Activated CD8-positive, alpha-beta T cell treated with anti-CD3 and anti-CD28 coated beads for 36 hours (primary cell): ENCODE measurements at regions not wholly inside any gene's neighbourhood (a gene's known extent, or its start where the extent isn't known, plus 50 kb on each side); places are given as distances from the start of the nearest gene placed in this dataset.

Experiments
- ATAC-seq: fragments of 200-7000 bp; cut with Tn5 transposase; one replicate; pipeline ENCODE4 v1.10.0; 2021; ENCODE audit warnings: mild to moderate bottlenecking, moderate library complexity
- CTCF ChIA-PET: fragments of 350-600 bp; sonication (Branson Sonifier 250); formaldehyde crosslinking; loops from one replicate; lab custom pipeline; 2021; ENCODE audit warnings: antibody characterized with exemption; lab: Charles Lee
- POLR2A ChIA-PET: fragments of 350-600 bp; sonication (Branson Sonifier 250); formaldehyde crosslinking; loops from one replicate; lab custom pipeline; 2021; ENCODE audit warnings: antibody characterized with exemption; lab: Charles Lee
- DNase-seq: peaks from one replicate; pipeline ENCODE4 v3.0.0-alpha.2; 2020
- H3K27ac Mint-ChIP-seq: one replicate; pipeline ENCODE4 v1.8.0; 2021; ENCODE audit warnings: mild to moderate bottlenecking, mixed read lengths
- H3K27me3 Mint-ChIP-seq: one replicate; pipeline ENCODE4 v1.8.0; 2021; ENCODE audit warnings: mixed read lengths
- H3K36me3 Mint-ChIP-seq: one replicate; pipeline ENCODE4 v1.8.0; 2021; ENCODE audit warnings: low read depth, mixed read lengths
- H3K4me1 Mint-ChIP-seq: one replicate; pipeline ENCODE4 v1.8.0; 2021; ENCODE audit warnings: low read depth, mixed read lengths
- H3K4me3 Mint-ChIP-seq: one replicate; pipeline ENCODE4 v1.8.0; 2021; ENCODE audit warnings: mild to moderate bottlenecking, moderate library complexity, mixed read lengths
- H3K9me3 Mint-ChIP-seq: one replicate; pipeline ENCODE4 v1.8.0; 2021; ENCODE audit warnings: mixed read lengths
- intact Hi-C: fragments of 100-400 bp; cut with micrococcal nuclease; formaldehyde crosslinking; loops from one replicate; pipeline ENCODE4 v1.10.0; 2022
- TF ChIP-seq, protein P1 (sequence below): fragments of 200-600 bp; IDR thresholded peaks from one replicate; pipeline ENCODE4 v1.8.0; 2022; ENCODE audit warnings: antibody characterized with exemption, mild to moderate bottlenecking

DNA sequence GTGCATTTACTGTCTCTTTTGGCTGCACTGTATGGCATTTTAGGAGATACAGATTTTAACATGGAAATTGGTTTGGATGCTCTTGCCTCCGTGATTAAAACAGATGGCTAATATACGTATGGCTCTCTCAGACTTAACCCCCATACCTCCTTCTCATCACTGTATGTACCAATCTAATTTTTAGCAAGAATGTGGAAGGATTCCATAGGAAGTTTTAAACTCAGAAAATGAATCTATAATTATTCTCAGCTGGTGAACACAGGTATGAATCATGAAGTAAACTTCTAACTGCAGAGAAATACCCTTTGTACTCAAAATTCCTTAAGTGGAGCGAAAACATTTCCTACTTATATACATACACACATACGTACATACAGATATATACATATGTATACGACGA, 210.5 kb upstream of the NEIL3 start:
- Mint-ChIP-seq H3K27ac (no peak overlapping the region), H3K4me1 (no peaks in the 10 kb centered on the region), H3K36me3 (no peaks in the 10 kb centered on the region), H3K4me3 (no peak overlapping the region), H3K9me3 (no peaks in the 10 kb centered on the region), H3K27me3 (no peaks in the 10 kb centered on the region)
- intact Hi-C loops = no loop called here
- POLR2A ChIA-PET = no interaction called here
- TF ChIP-seq, protein P1, sequence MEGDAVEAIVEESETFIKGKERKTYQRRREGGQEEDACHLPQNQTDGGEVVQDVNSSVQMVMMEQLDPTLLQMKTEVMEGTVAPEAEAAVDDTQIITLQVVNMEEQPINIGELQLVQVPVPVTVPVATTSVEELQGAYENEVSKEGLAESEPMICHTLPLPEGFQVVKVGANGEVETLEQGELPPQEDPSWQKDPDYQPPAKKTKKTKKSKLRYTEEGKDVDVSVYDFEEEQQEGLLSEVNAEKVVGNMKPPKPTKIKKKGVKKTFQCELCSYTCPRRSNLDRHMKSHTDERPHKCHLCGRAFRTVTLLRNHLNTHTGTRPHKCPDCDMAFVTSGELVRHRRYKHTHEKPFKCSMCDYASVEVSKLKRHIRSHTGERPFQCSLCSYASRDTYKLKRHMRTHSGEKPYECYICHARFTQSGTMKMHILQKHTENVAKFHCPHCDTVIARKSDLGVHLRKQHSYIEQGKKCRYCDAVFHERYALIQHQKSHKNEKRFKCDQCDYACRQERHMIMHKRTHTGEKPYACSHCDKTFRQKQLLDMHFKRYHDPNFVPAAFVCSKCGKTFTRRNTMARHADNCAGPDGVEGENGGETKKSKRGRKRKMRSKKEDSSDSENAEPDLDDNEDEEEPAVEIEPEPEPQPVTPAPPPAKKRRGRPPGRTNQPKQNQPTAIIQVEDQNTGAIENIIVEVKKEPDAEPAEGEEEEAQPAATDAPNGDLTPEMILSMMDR = no peak
- no peak for ATAC-seq
- CTCF ChIA-PET = no interaction called here
- DNase-seq = no peak

DNA sequence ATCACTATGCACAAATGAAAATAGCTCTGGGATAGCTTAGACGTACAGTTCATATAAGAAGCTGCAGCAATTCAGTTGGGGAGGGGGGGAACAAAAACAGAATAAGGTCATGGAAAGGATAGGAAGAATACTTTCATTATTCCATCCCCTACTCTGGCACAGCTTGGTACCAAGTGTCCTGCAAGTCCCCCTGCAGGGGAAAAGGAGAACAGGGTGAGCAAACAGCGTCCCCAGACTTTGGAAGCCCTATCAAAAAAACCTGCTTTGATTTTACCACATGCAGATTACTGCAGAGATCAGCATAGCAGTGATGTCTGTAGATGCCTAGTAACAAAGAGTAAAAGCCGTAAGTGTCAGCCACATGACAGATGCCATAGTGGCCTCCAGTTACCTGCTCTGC, 209.4 kb upstream of the NEIL3 start:
- Mint-ChIP-seq H3K27ac (no peak overlapping the region), H3K36me3 (no peaks in the 10 kb centered on the region), H3K4me1 (no peaks in the 10 kb centered on the region), H3K4me3 (no peak overlapping the region), H3K9me3 (no peaks in the 10 kb centered on the region), H3K27me3 (no peaks in the 10 kb centered on the region)
- DNase-seq = no peak
- ATAC-seq = no peak
- TF ChIP-seq, protein P1 = no peak
- CTCF ChIA-PET = no interaction called here
- POLR2A ChIA-PET = no interaction called here
- intact Hi-C loops = no loop called here

- Mint-ChIP-seq H3K4me3 (no peak overlapping the region), H3K27ac (no peak overlapping the region), H3K9me3 (no peaks in the 10 kb centered on the region), H3K4me1 (no peaks in the 10 kb centered on the region), H3K36me3 (no peaks in the 10 kb centered on the region), H3K27me3 (no peaks in the 10 kb centered on the region)
- TF ChIP-seq, protein P1 = no peak
- intact Hi-C loops = no loop called here
- ATAC-seq (no peak), DNase-seq (no peak)
- CTCF ChIA-PET = no interaction called here
- POLR2A ChIA-PET = no interaction called here
Measured at GRCh38 chr4:177103619-177104018, 206.1 kb upstream of the NEIL3 start.

DNA sequence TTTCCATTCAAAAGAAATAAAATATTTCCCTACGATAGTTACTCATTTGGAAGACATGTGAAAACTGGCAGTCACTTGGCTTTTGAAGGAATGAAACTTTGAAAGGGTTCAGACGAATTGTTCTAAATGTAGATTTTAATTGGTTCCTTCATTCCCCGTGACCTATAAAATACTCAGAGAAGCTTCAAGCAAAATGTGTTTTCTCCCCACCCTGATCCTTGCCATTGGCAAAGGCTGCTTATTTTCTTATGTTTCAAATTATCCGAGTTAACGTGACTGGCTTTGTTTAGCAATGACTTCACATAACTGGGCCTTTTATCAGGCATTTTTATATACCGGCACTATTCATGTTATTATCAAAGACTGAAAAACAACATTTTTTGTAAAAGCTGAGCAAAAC, 204.1 kb upstream of the NEIL3 start:
- Mint-ChIP-seq H3K9me3 (no peaks in the 10 kb centered on the region), H3K27ac (no peak overlapping the region), H3K36me3 (no peaks in the 10 kb centered on the region), H3K4me1 (no peaks in the 10 kb centered on the region), H3K27me3 (no peaks in the 10 kb centered on the region), H3K4me3 (no peak overlapping the region)
- intact Hi-C loops = no loop called here
- DNase-seq = no peak
- TF ChIP-seq, protein P1 = no peak
- ChIA-PET POLR2A (no interaction called here), CTCF (no interaction called here)
- no peak for ATAC-seq

GRCh38 chr4:177107288-177107921, 202.3 kb upstream of the NEIL3 start:
- POLR2A ChIA-PET = no interaction called here
- H3K27ac Mint-ChIP-seq = no peak overlapping the region
- no peaks in the 10 kb centered on the region for H3K4me1 Mint-ChIP-seq
- intact Hi-C loops = no loop called here
- no peaks in the 10 kb centered on the region for H3K36me3 Mint-ChIP-seq
- H3K4me3 Mint-ChIP-seq = no peak overlapping the region
- ATAC-seq = no peak
- TF ChIP-seq, protein P1 = no peak
- peaks cover 1% of the 10 kb centered on the region for H3K27me3 Mint-ChIP-seq
- DNase-seq = no peak
- peaks cover 1% of the 10 kb centered on the region for H3K9me3 Mint-ChIP-seq
- CTCF ChIA-PET = no interaction called here
